GM21529 (cell line): ENCODE measurements at regions not wholly inside any gene's neighbourhood (a gene's known extent, or its start where the extent isn't known, plus 50 kb on each side); places are given as distances from the start of the nearest gene placed in this dataset.

Source experiments
- ATAC-seq: cut with Tn5 transposase; IDR thresholded peaks from one replicate; pipeline ENCODE4 v1.9.1; 2021; ENCODE audit not compliant: unreplicated experiment

- ATAC-seq: no peak
Observed at GRCh38 chr2:59538398-59538911, 1015.0 kb downstream of the BCL11A start.

- no peak for ATAC-seq
Observed at GRCh38 chr2:59532808-59533207, 1020.6 kb downstream of the BCL11A start.

GRCh38 chr2:59530258-59530657 is 1023.2 kb downstream of the BCL11A start:
- ATAC-seq: no peak

GRCh38 chr2:59529726-59530125 is 1023.7 kb downstream of the BCL11A start:
- no peak for ATAC-seq

- no peak for ATAC-seq
Observed at GRCh38 chr2:59528525-59528924, 1024.9 kb downstream of the BCL11A start.

DNA sequence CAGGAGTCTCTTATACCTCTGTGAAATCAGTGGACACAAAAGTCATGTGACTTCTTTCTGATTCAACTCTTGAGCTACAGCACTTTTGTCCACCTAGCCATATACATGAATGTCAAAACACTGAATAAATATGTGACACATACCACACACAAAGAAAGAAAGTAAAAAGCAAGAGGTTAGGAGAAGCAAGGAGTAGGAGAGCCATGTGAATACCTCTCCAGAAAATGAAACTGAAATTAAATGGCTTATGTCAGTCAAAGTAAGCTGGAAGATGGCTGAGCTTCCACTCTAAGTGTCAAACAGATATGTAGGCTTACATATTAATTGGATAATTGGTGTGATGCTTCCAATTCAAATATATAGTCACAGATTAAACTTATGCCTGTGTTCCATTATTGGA is 1050.5 kb downstream of the BCL11A start:
- ATAC-seq: no peak

DNA sequence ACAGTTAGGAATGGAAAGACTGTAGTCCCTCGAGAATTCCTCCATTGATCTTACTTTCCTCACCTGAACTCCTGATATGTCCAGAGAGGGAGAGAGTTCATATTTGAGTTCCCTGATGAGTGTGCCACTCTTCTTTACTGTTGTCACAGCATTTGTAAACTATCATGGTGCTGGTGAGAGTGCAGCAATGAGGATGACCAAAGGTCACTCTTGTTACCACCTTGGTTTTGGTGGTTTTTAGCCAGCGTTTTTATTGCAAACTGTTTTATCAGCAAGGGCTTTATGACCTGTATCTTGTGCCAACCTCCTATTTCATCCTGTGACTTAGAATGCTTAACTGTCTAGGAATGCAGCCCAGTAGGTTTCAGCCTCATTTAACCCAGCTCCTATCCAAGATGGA is 1062.5 kb downstream of the BCL11A start:
- no peak for ATAC-seq

GRCh38 chr2:59490192-59490591 is 1063.3 kb downstream of the BCL11A start:
- no peak for ATAC-seq

GRCh38 chr2:59484673-59485072 is 1068.8 kb downstream of the BCL11A start:
- no peak for ATAC-seq

DNA sequence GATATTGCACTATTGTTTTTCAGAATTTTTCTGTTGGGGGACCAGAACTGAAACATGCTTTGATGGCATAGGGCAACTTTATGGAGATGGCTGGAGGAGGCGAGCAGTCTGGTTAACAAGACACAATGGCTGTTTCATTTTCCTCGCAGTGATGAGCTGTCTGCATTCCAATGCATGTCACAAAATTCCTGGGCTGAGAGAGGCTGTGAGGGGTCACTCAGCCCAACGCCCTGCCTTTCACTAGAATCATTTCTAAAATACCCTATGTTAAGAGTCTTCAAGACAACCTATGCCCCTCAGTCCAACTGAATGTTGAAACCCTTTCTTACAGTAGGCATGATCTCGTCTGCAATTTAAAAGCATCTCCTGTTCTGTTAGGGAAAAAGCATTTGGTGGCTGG is 1090.0 kb downstream of the BCL11A start:
- ATAC-seq: no peak

GRCh38 chr2:59462422-59463197 is 1090.8 kb downstream of the BCL11A start:
- no peak for ATAC-seq

- ATAC-seq: no peak
Observed at GRCh38 chr2:59461127-59461526, 1092.3 kb downstream of the BCL11A start.

DNA sequence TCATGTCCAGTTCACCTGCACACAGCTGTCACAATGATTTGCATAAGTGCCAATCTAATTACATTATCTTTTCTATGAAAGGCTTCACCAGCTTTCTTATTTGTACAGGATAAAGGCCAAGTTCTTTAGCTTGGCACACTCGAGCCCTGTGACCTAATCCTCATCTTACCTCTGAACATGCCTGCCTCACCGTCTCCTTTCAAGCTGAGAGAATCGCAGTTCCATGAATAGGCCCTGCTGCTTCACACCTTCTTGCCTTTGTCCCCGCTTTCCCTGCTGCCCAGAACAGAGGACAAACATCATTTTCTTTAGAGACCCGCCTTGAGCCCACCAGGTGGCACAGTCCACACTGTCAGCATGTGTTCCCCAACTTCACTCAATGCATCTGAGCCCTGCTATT is 1094.7 kb downstream of the BCL11A start:
- ATAC-seq: no peak

DNA sequence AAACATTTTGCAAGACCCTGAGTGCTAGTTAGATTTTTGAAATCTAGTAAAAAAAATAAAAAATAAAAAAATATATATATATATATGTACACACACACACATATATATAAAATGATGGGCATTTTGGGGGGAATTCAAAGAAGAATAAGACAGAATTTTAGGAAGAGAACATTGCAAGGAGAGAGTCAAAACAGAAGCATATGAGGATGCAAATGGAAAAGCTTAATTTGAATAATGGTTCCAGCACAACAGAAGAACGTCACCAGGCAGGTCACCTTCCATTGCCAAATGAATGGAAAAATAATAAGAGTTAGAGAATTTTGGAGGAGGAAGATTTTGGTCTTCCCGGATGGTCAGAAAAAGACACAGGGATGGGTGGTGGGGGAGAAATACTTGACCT is 1097.2 kb downstream of the BCL11A start:
- no peak for ATAC-seq

DNA sequence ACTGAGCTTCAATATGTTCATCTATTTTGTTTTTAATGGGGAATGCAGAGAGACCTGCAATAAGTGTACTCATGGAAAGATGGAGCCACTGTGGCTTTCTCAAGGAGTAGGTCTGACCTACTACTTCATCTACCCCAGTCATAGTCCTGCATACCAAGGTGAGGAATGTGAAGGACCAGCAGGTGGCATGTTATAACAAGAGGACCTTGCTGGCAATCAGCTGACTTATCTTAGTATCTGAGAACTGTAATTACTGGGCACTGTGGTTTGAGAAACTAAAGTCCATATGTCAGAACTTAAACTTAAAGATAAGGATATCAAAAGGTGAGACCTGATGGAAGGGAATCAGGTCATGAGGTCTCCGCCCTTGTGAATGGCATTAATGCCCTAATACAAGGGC is 1104.2 kb downstream of the BCL11A start:
- ATAC-seq: no peak

DNA sequence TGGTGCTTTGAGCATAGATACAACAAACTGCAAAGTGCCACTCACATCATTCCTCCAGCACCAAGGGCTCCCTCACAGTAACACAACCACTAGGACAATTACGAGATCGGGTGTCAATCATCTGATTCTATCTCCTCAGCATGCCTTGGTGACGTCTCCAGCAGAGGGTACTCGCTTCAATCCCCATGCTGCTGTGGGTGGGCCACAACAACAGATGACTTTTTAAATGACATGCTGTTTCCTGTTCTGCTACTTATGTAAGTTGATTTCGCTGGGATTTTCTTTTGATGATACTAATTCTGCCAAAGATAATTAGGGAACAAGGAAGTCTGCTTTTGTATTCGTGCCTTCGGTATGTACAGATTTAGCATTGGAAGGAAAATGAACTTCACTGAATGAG is 1113.0 kb downstream of the BCL11A start:
- ATAC-seq: no peak

DNA sequence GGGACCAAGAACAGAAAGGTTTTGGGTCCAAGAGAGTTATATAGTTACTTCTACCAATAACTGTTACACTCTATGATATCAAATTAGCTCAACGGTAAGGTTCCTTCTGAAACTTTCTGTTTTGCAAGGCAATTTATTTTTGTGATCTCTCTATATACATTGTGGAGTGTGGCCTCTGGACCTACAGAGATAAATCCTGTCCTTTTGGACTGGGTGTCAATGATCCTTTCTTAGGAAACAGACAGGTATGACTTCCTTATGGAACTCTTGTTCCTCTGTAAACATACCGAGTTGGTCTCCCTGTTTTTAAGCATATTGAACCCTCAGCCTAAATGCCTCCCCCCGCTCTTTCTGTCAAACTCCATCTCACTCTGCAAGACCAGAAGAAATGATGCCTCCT is 1117.8 kb downstream of the BCL11A start:
- ATAC-seq: no peak

GRCh38 chr2:59428940-59429339 is 1124.5 kb downstream of the BCL11A start:
- ATAC-seq: no peak

DNA sequence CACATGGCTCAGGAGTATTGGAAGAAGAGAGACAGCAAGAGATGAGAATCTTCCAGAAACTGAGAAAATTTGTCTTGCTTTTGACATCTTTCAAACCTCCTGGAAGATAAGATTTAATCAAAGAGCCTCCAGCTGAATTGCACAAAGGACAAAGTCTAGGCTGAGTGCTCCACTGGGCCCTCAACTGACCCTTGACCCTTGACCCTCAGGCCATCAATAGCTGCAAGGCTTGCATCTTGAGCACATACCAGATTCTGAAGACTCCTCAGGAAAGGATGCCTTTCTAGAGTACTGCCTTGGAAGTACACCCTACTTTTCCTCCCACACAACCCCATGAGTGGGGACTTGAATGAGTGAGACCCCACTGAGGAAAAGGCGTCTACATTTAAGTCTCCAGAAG is 1125.5 kb downstream of the BCL11A start:
- ATAC-seq: no peak

- ATAC-seq: no peak
Observed at GRCh38 chr2:59425247-59425646, 1128.2 kb downstream of the BCL11A start.

DNA sequence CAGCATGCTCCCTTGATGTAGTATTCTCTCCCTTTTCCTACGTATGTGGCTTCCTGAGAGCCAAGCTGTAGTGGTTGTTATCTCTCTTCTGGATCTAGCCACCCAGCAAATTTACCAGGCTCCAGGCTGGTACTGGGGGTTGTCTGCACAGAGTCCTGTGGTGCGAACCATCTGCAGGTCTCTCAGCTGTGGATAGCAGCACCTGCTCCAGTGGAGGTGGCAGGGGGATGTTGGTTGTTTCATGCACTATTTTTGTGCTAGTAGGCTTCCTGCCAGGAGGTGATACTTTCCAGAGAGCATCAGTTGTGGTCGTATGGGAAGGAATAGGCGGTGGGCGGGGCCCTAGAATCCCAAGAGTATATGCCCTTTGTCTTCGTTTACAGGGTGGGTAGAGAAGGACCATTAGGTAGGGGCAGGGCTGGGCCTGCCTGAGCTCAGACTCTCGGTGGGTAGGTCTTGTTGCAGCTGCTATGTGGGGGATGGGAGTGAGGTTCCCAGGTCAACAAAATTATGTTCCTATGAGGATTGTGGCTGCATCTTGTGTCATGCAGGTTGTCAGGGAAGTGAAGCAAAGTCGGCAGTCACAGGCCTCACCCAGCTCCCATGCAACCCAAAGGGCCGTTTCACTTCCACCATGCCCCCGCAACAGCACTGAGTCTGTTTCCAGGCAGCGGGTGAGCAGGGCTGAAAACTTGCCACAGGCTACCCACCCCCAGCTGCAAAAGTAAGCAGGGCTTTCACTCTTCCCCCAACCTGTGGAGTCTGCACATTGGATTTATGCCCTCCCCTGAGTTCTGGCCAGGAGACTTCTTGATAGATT is 1139.5 kb downstream of the BCL11A start:
- ATAC-seq: no peak

GRCh38 chr2:59399126-59399525 is 1154.3 kb downstream of the BCL11A start:
- no peak for ATAC-seq
